SHP77 treated with DMSO at 0.1 percent for 48 hours (cell line): ENCODE measurements at regions not wholly inside any gene's neighbourhood (a gene's known extent, or its start where the extent isn't known, plus 50 kb on each side); places are given as distances from the start of the nearest gene placed in this dataset.

Experiments
- DNase-seq: peaks from one replicate; lab custom pipeline; 2025; lab: John Stamatoyannopoulos, UW

DNA sequence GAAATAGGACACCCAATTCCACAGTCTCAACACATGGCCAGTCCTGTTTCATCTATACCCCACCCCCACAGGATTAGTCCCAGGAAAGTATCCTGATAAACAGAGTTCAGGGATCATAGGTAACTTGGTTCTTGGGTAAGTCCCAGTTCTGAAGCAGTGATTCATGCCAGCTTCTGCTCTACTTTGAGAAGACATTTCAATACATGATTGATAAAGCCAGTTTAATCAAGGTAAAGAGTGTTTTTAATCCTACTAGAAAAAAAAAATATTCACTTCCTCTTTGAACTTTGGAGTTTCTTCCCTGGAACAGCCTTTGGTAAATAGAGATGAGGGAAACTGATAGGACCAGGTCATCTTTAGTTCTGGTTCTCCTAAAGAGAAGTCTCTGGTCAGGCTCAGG is 142.4 kb downstream of the TLR5 start:
- no peak for DNase-seq

DNA sequence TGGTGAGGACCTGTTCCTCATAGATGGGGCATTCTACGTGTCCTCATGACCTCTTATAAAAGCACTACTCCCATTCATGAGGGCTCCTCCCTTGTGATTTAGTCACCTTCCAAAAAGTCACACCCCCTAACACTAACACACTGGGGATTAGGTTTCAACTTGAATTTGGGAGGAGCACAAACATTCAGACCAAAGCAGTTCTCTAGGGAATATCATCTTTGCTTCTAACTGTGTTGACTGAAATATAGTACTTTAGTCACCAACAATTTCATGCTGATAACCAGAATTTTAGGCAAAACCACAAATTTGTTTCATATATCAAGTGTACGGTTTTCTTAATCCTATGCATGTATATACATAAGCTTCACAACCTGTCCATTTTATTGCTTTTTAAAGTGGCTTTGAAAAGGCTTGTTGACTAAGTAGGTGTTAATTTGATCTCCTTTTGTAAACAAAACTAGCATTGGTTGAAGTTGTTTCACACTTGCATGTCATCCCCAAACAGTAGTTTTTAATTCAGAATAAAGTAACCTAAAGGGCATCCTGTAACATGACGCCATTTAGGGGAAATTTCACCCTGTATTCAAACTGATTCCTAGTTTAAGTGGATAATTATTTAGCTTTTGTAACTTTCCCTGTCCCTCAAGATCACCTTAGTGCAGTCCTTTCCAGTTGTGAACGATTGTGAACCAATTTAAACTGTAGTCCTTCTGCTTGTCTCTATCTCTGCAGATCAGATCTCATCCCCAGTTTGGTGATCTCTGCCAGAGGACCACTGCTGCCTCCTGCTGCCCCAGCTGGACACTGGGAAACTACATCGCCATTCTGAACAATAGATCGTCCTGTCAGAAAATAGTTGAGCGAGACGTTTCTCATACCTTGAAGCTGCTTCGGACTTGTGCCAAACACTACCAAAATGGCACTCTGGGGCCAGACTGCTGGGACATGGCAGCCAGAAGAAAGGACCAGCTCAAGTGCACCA is 141.1 kb downstream of the TLR5 start:
- no peak for DNase-seq

DNA sequence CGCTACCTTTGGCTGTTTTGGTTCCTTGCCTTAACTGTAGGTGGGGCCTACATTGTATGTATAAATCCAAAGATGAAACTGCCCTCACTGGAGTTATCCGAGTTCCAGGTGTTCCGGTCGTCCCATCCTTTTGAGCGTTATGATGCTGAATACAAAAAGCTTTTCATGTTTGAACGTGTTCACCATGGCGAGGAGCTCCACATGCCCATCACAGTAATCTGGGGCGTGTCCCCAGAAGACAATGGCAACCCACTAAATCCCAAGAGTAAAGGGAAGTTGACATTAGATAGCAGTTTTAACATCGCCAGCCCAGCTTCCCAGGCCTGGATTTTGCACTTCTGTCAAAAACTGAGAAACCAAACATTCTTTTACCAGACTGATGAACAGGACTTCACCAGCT is 139.5 kb downstream of the TLR5 start:
- DNase-seq, result no peak

DNA sequence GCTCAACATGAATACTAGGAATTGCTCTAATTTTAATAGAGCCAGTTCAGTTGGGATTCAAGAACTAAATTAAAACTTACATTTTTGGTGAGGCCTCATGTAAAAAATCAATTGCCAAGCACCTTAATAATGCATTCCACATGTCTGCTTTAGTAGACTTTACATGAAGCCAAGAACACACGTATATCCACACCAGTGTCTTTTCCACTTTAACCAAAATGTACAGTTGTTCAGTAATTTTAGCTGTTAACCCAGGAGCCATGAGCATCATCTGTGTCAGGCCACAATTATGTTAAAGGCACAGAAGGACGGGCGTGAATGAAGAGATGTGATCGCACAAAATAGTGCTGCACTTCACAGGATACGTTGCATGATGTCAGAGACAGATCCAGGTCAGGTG is 136.7 kb downstream of the TLR5 start:
- no peak for DNase-seq

DNA sequence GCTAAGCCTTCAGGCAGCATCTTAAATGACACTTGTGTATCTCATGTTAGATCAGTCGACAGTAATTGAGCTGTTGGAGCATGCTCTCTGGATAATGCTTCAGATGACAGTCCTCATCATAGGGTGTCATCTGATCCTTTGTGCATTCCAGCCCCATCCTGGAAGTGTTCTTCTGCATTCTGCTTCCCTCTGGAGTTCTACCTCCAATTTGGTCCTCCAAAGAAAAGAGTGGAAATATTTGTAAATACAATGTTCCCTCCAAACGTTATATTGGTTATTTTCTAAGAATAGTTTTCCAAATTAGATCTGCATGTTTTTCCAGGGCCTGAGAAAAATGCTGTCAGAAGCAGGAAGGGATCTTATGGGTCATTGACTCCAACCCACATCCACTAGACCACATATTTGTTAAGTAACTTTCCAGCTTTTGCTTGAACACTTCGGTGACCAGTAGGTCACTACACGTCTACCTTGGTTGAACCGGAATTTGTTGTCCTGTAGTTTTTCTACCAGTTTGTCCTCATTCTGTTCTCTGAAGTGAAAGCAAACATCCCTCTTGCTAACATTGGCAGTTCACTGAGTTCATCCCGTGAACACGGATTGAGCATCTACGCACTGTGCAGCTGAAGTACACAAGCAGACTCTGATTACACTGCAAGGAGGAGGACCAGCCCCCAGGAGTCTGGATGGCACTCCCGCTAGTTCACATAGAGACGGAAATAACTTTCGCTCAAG is 136.0 kb downstream of the TLR5 start:
- no peak for DNase-seq

DNA sequence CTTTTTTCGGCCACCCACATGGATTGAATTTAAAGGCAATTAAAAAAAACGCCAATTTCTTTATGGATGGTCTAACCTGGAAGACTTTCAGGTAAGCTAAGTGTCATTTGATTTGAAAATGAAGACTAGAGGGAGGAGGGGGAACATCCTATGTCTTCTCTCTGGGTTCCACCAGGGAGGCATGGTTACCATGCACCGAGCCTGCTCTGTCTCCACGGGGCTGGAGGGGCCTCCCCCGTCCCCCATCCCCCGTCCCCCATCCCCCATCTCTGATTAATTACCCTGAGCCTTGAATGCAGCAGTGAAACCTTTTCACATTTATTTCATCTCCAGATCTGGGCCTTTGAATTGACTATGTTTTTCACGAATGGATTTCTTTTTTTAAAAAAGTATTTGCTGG is 135.1 kb downstream of the TLR5 start:
- DNase-seq, result no peak

DNA sequence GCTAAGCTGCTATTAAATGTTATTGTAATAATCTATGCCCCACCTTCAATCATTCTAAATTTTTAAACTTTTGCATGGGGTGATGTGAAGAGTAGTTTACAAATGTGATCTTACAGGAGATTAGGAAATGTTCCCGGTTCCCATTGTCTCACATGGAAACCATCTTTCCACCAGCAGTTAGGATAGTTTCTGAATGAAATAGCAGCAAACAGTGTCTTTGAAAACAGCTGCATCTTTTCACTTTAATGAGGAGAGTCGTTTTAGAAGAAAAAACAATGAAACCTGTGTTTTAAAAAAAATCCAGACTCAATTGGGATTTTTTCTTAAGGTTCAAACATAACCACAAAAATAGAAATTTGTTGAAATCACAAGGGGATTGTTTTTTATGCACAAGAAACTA is 134.2 kb downstream of the TLR5 start:
- DNase-seq, result no peak

DNA sequence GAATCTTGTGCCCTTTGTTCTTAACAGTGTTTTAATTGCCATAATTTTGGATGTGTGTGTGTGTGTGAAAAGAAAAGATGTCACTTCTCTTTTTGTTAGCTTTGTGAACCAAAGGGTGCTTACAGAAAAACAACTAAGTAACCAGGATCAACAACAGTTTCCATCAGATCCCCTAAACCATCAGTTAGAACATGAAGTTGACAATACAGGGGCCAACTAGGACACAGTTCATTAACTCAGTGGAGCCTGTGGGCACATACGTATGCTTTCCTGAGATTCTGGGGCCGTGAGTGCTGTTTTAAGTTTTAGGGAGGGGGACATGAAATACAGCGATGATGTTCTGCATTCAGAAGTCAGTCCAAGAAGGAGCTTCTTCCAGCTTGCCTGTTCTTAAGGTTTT is 133.6 kb downstream of the TLR5 start:
- DNase-seq, result no peak

DNA sequence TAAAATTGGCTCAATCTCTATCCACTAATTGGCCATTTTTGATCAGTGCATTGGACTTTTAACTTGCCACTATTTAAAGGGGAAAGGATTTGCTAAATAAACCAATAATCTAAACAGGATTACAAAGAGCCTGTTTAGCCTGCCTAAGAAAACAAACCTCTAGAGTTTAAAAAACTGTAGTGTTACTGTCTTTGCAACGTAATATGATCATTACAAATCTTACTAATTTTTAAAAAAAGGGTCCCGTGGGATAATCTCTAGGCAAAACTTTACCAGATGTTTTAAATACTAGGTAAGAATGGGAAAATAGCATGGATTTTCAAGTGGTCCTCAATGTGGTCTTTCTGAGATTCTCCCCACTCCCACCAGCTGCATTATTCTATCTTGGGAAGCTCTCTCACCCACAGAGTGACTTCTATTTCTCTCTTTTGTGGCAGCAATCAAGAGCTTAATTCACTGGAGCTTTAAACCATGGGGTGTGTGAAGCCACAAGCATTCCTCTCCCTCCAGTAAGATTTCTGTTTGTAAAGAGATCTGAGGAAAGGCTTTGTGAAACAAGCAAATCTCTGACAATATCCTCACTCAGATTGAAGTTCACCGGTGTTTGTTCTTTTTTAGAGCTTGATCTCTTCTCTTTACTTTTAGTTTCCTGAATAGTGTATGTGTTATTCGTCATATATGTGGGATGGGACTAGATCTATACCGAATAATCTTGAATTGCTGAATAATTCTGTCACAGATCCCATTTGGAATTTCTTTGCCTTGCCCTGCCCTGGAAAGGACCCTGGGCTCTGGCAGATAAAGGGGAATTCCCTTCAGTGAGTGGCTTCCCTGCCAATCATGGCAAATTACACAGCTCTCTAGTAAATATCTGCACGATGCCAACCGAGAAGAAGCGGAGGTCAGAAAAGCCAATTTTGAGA is 132.2 kb downstream of the TLR5 start:
- DNase-seq, result no peak

DNA sequence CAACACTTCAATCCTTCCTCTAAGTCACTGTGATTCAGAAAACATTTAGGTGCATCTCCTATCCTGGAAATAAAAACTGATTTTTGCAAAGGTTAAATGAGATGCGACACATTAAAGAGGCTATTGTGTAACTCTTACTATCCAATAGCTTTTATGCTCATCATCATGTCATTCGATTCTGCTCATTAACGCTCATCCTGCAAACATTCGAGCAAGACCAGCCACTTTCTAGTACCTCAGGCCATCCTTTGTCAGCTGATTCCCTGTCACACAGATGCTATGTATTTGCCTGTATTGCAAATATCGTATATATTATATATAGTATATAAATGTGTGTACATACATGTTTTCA is 131.6 kb downstream of the TLR5 start:
- no peak for DNase-seq

DNA sequence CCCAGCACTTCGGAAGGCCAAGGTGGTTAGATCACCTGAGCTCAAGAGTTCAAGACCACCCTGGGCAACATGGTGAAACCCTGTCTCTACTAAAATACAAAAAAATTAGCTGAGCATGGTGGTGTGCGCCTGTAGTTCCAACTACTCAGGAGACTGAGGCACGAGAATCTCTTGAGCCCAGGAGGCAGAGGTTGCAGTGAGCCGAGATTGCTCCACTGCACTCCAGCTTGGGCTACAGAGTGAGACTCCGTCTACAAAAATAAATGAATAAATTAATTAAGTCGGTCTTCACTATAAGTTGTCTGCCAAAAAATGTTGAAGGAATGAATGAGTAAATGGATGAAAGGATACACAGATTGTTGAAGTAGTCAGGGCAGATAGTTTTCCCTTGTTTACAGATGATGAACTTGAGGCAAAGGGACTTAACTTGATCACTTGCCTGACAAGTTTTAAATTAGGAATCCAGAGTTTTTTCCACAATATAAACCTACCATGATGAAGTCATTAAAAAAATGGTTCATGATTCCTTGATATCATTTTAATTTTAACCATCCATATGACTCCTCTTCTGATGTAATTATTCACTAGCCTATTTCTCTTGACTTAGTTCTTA is 130.8 kb downstream of the TLR5 start:
- no peak for DNase-seq

DNA sequence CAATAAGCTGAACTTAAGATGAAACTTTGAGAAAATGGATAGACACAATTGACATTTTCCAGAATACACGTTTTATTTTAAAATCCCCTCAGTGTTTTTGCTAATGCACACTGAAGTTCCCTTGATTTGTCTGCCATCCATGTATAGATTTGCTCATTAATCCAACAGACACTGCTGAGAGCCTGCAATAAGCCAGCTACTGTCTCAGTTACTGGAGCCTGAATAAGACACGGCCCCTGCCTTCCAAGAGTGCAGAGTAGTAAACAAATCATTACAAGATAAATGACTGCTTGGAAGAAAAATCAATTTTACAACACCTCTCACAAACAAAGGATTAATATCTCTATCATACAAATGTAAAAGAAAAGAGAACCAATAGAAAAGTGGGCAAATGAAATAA is 130.1 kb downstream of the TLR5 start:
- DNase-seq, result no peak

DNA sequence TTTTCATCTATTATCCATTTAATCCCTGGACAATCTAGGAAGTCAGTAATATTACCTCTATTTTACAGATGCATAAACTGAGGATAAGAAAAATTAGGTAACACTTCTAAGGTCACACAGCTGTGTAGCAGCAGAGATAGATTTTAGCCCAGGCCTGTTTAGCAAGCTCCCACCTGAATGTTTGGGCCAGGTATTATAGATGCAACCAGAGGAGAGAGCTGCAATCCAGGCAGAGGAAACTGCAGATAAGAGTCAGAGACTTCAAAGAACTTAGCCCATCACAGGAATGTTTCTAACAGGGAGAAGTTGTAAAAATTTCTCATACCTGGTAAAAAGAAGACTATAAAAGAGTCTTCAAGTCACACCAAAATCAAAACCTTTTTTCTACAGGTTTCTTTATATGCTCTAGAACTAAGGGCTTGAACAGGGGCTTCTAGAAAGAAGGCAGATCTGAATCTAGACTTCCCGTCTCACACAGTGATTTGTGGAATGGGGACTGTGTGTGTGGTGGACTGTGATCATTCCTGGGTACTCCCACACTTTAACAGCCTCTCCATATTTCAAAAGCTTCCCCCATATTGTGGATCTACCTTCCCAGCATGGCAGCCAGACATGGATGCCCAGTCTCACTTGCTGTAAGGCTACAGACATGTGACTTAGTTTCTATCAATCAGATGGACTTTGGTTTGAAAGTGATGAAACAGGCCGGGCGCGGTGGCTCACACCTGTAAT is 128.7 kb downstream of the TLR5 start:
- no peak for DNase-seq

DNA sequence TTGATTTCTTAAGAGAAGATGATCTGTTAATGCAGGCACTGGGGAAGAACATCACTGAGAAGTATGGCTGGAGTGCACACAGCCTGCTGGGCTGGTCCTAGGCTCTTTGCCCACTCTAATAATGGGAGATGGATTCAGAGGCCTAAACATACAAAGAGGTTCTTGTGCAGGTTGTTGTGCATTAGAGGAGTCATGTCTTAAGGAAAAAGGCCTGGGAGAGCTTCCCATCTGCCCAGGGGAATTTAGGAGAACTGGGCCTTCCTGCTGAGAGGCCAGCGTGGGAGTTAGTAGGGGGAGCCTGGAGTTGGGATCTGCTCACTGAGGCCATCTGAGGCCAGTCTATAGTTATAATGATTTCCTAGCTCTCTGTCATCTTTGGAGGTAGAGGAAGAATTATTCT is 126.7 kb downstream of the TLR5 start:
- DNase-seq, result no peak

DNA sequence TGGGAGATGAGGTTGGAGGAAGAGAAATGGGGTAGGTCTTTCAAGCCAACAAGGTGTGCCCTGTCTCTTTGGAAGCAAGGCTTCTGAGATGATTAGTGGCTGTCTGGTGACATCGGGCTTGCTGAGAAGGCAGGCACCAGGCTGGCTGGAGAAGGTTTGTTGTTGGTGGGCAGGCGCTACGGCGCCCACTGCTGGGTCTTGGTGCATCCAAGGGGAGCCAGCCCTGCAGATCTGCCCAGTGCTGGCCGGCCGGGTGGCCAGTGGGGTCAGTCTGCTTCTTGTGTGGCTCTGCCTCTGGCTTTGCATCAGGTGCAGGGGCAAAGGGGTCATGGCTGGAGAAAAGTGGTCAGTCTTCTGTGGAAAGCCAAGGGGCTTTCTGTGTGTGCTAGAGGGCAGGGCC is 126.2 kb downstream of the TLR5 start:
- no peak for DNase-seq

DNA sequence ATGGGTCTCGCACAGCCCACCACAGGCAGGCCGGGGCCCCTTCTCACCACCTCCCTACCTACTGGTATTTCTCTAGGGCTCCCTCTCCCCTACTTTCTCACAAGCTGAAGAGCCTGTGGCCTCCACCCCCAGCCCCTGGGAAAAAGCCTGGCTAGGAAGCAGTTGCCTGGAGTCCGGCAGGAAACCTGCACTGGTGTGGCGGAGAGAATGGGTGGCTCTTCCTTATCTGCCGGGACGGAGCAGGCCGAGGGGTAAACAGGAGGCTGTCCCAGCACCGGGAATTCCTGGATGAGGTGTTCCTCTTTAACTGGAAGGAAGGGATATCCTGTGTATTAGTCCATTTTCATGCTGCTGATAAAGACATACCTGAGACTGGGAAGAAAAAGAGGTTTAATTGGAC is 125.8 kb downstream of the TLR5 start:
- DNase-seq, result no peak

DNA sequence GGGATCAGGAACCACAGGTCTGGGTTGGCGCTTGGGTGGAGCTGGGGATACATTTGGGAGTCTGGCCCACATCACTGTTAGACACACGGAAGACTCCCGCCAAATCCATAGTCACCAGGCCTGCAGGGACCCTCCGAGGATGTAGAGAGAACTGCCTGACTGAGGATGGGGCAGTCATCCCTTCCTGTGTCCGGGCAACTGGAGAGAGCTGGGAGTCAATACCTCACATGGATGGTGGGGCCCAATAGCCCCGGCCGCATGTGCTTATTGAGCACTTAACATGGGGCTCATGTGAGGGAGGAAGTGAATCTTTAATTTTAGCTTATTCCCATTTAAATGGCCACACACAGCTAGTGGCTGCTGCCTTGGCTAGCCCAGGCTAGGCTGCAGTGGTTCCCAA is 124.5 kb downstream of the TLR5 start:
- no peak for DNase-seq

DNA sequence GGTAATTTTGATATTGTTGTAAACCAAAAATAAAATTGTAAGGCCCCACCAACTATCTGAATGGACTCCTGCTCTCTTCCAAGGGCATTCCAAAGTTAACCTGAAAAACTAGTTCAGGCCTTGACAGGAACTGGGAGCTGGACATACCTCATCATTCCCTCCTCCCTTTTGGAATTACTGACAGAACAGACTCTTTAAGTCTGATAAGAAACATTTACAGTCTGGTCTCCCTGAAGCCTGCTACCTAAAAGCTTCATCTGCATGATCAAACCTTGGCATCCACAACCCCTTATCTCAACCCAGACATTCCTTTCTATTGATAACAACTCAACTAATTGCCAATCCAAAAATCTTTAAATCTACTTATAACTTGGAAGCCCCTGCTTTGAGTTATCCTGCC is 123.8 kb downstream of the TLR5 start:
- DNase-seq, result no peak

DNA sequence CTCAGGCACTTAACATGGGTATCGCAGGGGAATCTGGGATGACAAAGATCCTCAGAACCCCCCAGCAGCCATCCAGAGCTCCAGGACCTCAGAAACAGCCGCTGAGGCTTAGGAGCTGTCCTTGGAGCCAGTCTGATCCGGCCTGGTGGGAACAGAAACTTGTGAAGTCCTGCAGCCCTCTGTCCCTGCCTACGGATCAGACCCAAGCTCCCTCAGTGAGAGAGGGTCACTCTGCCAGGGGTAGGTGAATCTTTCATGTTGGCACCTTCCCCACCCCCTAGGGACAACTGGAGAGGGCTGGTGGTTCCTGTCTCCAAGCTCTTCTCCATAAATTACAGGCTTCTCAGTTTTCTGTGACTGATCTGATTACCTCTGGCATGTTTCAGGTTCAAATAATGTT is 122.3 kb downstream of the TLR5 start:
- no peak for DNase-seq

DNA sequence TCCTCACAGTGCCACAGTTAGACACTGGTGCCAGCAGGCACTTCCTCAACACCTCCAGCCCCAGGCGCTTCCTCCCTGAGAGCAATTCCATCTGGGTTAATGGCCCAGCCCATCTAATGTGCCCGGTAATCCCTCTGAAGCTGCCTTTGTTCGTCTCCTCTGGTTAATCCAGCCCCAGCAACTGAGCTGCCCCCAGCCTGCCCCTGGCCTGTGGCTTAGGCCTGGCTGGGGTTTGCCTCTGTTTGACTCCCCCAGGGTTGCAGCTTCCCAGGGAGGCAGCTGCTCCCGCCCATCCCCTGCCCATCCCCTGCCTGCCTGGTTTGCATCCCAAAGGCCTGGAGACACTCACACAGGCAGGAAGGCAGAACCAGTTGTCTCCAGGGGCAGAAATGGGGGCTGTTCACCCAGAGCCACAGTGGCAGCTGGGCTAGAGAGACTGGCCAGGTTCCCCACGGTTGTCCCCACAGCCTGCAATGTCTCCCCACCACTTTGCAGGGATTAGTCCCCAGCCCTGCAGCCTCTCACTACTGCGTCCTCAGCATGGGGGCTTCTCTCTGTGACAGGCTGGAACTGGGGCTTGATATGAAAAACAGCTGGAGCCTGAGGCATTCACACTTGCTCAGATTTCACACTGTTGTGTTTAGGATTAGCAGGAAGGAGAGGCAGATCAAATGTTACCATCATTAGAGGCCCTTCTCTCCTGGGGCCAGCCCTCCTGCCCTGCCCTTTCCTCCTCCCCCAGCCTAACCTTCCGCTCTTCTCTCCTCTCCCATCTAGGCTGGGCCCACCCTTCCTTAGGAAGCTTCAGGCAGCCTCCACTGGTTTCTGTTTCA is 120.2 kb downstream of the TLR5 start:
- no peak for DNase-seq
